ENCODE measurements at regions not wholly inside any gene's neighbourhood (a gene's known extent, or its start where the extent isn't known, plus 50 kb on each side); places are given as distances from the start of the nearest gene placed in this dataset.
A peak's percentile ranks its signal among the peaks of the same experiment; 100 is the strongest.

DNA sequence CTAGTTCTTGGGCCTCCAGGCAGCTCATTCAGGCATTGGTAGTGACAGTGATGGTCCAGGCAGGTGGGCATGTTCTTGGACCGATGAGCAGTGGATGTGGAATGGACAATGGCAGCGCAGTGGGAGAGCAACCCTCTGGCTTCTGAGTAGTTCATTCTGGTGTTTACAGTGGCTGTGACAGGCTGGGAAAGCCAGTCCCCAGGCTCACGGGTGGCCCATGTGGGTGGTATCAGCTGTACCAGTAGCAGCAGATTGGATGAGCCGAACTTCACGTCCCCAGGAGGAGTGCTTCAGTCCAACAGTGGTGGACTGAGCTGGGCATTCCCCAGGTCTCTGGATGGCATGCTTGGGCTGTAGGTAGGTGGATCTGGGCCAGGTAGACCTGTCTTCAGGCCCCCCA, 515.6 kb upstream of the ACO1 start:
- ATAC-seq: peak in 1 of 4 donors; percentile 17
- WGBS (ENCODE audit: insufficient coverage, low coverage, low lambda C conversion rate, missing lambda C conversion rate): no CpG with 5 or more reads among the region's 5 CpGs
- intact Hi-C loops (cut with DNase I): no loop called here

GRCh38 chr9:31870276-31870675, 514.2 kb upstream of the ACO1 start:
- TF ChIP-seq POLR2A (IDR thresholded peaks at IDR 0.05): no peak
- TF ChIP-seq, protein P1, sequence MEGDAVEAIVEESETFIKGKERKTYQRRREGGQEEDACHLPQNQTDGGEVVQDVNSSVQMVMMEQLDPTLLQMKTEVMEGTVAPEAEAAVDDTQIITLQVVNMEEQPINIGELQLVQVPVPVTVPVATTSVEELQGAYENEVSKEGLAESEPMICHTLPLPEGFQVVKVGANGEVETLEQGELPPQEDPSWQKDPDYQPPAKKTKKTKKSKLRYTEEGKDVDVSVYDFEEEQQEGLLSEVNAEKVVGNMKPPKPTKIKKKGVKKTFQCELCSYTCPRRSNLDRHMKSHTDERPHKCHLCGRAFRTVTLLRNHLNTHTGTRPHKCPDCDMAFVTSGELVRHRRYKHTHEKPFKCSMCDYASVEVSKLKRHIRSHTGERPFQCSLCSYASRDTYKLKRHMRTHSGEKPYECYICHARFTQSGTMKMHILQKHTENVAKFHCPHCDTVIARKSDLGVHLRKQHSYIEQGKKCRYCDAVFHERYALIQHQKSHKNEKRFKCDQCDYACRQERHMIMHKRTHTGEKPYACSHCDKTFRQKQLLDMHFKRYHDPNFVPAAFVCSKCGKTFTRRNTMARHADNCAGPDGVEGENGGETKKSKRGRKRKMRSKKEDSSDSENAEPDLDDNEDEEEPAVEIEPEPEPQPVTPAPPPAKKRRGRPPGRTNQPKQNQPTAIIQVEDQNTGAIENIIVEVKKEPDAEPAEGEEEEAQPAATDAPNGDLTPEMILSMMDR (IDR thresholded peaks at IDR 0.05): no peak
- Histone ChIP-seq H3K36me3 (no peaks in the 10 kb centered on the region), H3K27me3 (no peaks in the 10 kb centered on the region), H3K9me3 (no peaks in the 10 kb centered on the region), H3K4me1 (no peaks in the 10 kb centered on the region), H3K4me3 (no peak overlapping the region), H3K27ac (no peak overlapping the region)
- intact Hi-C loops (cut with DNase I): no loop called here
- ATAC-seq: no peak
- 24% methylated on average over 2 of the region's 2 CpGs for WGBS (ENCODE audit: insufficient coverage, low coverage, low lambda C conversion rate, missing lambda C conversion rate)
- DNase-seq: no peak

More for the DNA sequence above, 515.6 kb upstream of the ACO1 start:
- TF ChIP-seq, protein P1 (IDR thresholded peaks at IDR 0.05): no peak
- no peak for TF ChIP-seq POLR2A (IDR thresholded peaks at IDR 0.05)
- no peak overlapping the region for H3K27ac ChIP-seq
- H3K27me3 ChIP-seq: no peaks in the 10 kb centered on the region
- no peaks in the 10 kb centered on the region for H3K36me3 ChIP-seq
- no peak overlapping the region for H3K4me3 ChIP-seq
- peak in 1 of 3 donors; percentile 13 for DNase-seq
- H3K9me3 ChIP-seq: no peaks in the 10 kb centered on the region
- H3K4me1 ChIP-seq: no peaks in the 10 kb centered on the region

DNA sequence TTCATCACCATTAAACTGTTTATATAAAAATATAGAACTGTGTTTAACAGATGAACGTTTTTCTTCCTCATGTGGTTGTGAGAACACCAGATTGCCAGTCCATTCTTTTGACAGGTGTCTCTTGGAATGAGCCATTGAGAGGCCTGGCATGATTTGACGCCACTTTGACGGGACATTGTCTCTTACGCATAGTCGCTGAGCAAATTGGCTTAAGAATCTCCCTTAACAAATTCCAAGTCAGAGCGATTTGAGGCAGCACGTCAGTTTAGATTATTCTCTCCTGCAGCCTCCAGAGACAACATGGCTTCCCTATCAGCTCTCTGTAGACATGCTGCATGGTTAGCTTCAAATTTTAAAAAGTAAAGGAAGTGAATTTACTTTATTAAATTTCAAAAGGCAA, 510.7 kb upstream of the ACO1 start:
- H3K27me3 ChIP-seq: no peaks in the 10 kb centered on the region
- H3K9me3 ChIP-seq: no peaks in the 10 kb centered on the region
- 61% methylated on average over 7 of the region's 7 CpGs for WGBS (ENCODE audit: insufficient coverage, low coverage, low lambda C conversion rate, missing lambda C conversion rate)
- TF ChIP-seq, protein P1 (IDR thresholded peaks at IDR 0.05): no peak
- no peak for TF ChIP-seq POLR2A (IDR thresholded peaks at IDR 0.05)
- DNase-seq (no peak), ATAC-seq (no peak)
- no peak overlapping the region for H3K27ac ChIP-seq
- H3K4me3 ChIP-seq: no peak overlapping the region
- intact Hi-C loops (cut with DNase I): no loop called here
- no peaks in the 10 kb centered on the region for H3K4me1 ChIP-seq
- no peaks in the 10 kb centered on the region for H3K36me3 ChIP-seq

DNA sequence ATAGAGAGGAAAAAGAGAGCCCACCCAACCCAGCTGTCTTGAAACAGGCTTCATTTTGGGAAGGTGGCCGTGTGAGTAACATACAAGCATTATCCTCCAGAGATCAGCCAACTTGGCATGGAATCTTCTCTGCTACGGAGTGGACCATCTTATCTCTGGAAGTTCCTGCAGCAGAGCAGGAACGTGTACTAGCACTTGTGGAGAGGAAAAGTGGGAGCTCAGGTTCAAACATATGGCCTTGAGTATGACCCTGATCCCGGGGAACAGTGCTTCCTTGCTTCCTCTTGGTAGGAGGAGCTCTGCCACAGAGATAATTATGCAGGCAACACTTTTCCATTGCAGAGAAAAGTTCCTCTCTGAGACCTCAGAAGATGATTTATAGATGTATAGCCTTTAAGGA, 490.4 kb upstream of the ACO1 start:
- TF ChIP-seq POLR2A (IDR thresholded peaks at IDR 0.05): no peak
- TF ChIP-seq, protein P1 (IDR thresholded peaks at IDR 0.05): no peak
- no peaks in the 10 kb centered on the region for H3K36me3 ChIP-seq
- no peak overlapping the region for H3K27ac ChIP-seq
- no peaks in the 10 kb centered on the region for H3K9me3 ChIP-seq
- ATAC-seq (peak in 1 of 4 donors; percentile 33), DNase-seq (no peak)
- no peak overlapping the region for H3K4me3 ChIP-seq
- intact Hi-C loops (cut with DNase I): no loop called here
- no peaks in the 10 kb centered on the region for H3K4me1 ChIP-seq
- WGBS (ENCODE audit: insufficient coverage, low coverage, low lambda C conversion rate, missing lambda C conversion rate): 21% methylated on average over 4 of the region's 4 CpGs
- no peaks in the 10 kb centered on the region for H3K27me3 ChIP-seq

Measured in right lobe of liver (tissue), 6 donors.